GM19397 (cell line): ENCODE measurements at regions not wholly inside any gene's neighbourhood (a gene's known extent, or its start where the extent isn't known, plus 50 kb on each side); places are given as distances from the start of the nearest gene placed in this dataset.

Experiments used
- ATAC-seq: cut with Tn5 transposase; IDR thresholded peaks from one replicate; pipeline ENCODE4 v1.9.1; 2021; ENCODE audit warnings: mild to moderate bottlenecking, moderate library complexity; ENCODE audit not compliant: unreplicated experiment

GRCh38 chr17:55668312-55668920 lies 54.2 kb downstream of the TMEM100 start:
- no peak for ATAC-seq

- ATAC-seq, result no peak
Observed at GRCh38 chr17:55666806-55667205, 55.9 kb downstream of the TMEM100 start.

- ATAC-seq, result peak; percentile 83
Observed at GRCh38 chr17:55664287-55664686, 58.4 kb downstream of the TMEM100 start.

- ATAC-seq, result no peak
Observed at GRCh38 chr17:55663400-55663799, 59.3 kb downstream of the TMEM100 start.

- no peak for ATAC-seq
Observed at GRCh38 chr17:55661963-55662834, 60.5 kb downstream of the TMEM100 start.

GRCh38 chr17:55661256-55661758 lies 61.4 kb downstream of the TMEM100 start:
- no peak for ATAC-seq

- no peak for ATAC-seq
Observed at GRCh38 chr17:55660178-55660886, 62.3 kb downstream of the TMEM100 start.

- no peak for ATAC-seq
Observed at GRCh38 chr17:55659661-55660060, 63.0 kb downstream of the TMEM100 start.

GRCh38 chr17:55655777-55656176 lies 66.9 kb downstream of the TMEM100 start:
- ATAC-seq, result no peak

- no peak for ATAC-seq
Observed at GRCh38 chr17:55654821-55655220, 67.8 kb downstream of the TMEM100 start.

GRCh38 chr17:55654022-55654421 lies 68.6 kb downstream of the TMEM100 start:
- ATAC-seq, result no peak

GRCh38 chr17:55652825-55653224 lies 69.8 kb downstream of the TMEM100 start:
- ATAC-seq, result no peak

- ATAC-seq, result no peak
Observed at GRCh38 chr17:55652114-55652823, 70.4 kb downstream of the TMEM100 start.

- ATAC-seq, result no peak
Observed at GRCh38 chr17:55649957-55650597, 72.6 kb downstream of the TMEM100 start.

- no peak for ATAC-seq
Observed at GRCh38 chr17:55648086-55648485, 74.6 kb downstream of the TMEM100 start.

- no peak for ATAC-seq
Observed at GRCh38 chr17:55645361-55645760, 77.3 kb downstream of the TMEM100 start.

- ATAC-seq, result no peak
Observed at GRCh38 chr17:55644346-55644745, 78.3 kb downstream of the TMEM100 start.

GRCh38 chr17:55642741-55643140 lies 79.9 kb downstream of the TMEM100 start:
- no peak for ATAC-seq

GRCh38 chr17:55641676-55642081 lies 81.0 kb downstream of the TMEM100 start:
- ATAC-seq, result no peak

- ATAC-seq, result no peak
Observed at GRCh38 chr17:55639096-55639495, 83.6 kb downstream of the TMEM100 start.
